ENCODE measurements at regions not wholly inside any gene's neighbourhood (a gene's known extent, or its start where the extent isn't known, plus 50 kb on each side); places are given as distances from the start of the nearest gene placed in this dataset.

- H3K4me3 ChIP-seq (ENCODE audit: low read depth, low read length) = no peak overlapping the region
- no peak for DNase-seq (ENCODE audit: low read depth)
- TF ChIP-seq, protein P1, sequence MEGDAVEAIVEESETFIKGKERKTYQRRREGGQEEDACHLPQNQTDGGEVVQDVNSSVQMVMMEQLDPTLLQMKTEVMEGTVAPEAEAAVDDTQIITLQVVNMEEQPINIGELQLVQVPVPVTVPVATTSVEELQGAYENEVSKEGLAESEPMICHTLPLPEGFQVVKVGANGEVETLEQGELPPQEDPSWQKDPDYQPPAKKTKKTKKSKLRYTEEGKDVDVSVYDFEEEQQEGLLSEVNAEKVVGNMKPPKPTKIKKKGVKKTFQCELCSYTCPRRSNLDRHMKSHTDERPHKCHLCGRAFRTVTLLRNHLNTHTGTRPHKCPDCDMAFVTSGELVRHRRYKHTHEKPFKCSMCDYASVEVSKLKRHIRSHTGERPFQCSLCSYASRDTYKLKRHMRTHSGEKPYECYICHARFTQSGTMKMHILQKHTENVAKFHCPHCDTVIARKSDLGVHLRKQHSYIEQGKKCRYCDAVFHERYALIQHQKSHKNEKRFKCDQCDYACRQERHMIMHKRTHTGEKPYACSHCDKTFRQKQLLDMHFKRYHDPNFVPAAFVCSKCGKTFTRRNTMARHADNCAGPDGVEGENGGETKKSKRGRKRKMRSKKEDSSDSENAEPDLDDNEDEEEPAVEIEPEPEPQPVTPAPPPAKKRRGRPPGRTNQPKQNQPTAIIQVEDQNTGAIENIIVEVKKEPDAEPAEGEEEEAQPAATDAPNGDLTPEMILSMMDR (IDR thresholded peaks at IDR 0.05; ENCODE audit: insufficient read depth, low read length) = no peak
These were observed 82.9 kb downstream of the NRN1 start for GRCh38 chr6:5923840-5924239.

DNA sequence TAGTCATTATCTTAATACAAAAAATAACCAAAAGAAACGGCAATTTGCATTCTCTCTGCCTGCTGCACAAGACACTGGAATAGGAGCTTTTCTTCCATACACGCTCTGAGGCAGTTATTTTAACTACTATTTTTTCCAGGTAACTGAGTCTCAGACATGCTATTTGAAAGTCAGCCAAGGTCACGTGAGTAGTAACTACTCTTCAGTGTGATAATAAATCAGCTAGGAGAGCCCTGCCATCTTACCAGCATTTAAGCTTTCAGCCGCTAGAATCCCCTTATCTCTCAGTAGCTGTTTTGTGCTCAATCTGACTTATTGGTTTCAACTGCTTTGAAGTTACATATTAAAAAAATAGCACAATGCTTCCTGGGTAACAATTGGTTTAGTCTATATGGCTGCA is 84.5 kb downstream of the NRN1 start:
- no peak overlapping the region for H3K4me3 ChIP-seq (ENCODE audit: low read depth, low read length)
- TF ChIP-seq, protein P1 (IDR thresholded peaks at IDR 0.05; ENCODE audit: insufficient read depth, low read length) = no peak
- no peak for DNase-seq (ENCODE audit: low read depth)

DNA sequence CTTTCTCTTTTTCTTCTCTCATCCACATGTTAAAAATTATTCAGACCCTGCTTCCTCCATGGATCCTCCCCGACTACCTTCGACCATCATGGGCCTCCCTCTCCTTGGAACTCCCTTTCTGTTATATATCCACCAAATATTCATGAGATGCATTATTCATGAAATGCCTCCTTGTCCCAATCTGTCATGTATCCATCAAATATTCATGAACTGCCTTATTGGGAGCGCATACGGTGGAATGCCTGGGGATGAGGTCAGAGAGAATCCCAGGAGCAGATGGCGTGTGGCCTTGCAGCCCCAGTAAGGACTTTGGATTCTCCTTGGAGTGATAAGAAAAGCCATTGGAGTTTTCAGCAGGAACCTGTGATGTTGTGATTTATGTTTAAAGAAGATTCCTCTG is 97.0 kb downstream of the NRN1 start:
- no peak overlapping the region for H3K4me3 ChIP-seq (ENCODE audit: low read depth, low read length)
- TF ChIP-seq, protein P1 (IDR thresholded peaks at IDR 0.05; ENCODE audit: insufficient read depth, low read length) = no peak
- DNase-seq (ENCODE audit: low read depth) = no peak

GRCh38 chr6:5906842-5907241 is 99.9 kb downstream of the NRN1 start:
- no peak for DNase-seq (ENCODE audit: low read depth)
- TF ChIP-seq, protein P1 (IDR thresholded peaks at IDR 0.05; ENCODE audit: insufficient read depth, low read length) = no peak
- no peak overlapping the region for H3K4me3 ChIP-seq (ENCODE audit: low read depth, low read length)

DNA sequence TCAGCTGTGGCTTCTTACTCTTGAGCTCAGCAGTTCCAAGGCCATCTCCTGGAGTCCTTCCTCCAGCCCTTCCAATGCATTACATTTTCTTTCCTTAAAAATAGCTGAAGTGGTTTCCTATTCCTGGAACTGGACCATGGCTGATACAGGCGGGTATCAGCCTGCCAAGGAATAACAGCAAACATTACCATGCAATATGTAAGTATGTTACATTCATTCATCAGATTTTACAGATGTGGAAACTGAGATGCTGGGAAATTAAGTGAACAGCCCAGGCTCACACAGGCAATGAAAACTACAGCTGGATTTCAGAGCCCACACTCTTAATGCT is 100.4 kb downstream of the NRN1 start:
- peak; percentile 65 for DNase-seq (ENCODE audit: low read depth)
- no peak overlapping the region for H3K4me3 ChIP-seq (ENCODE audit: low read depth, low read length)
- TF ChIP-seq, protein P1 (IDR thresholded peaks at IDR 0.05; ENCODE audit: insufficient read depth, low read length) = no peak

DNA sequence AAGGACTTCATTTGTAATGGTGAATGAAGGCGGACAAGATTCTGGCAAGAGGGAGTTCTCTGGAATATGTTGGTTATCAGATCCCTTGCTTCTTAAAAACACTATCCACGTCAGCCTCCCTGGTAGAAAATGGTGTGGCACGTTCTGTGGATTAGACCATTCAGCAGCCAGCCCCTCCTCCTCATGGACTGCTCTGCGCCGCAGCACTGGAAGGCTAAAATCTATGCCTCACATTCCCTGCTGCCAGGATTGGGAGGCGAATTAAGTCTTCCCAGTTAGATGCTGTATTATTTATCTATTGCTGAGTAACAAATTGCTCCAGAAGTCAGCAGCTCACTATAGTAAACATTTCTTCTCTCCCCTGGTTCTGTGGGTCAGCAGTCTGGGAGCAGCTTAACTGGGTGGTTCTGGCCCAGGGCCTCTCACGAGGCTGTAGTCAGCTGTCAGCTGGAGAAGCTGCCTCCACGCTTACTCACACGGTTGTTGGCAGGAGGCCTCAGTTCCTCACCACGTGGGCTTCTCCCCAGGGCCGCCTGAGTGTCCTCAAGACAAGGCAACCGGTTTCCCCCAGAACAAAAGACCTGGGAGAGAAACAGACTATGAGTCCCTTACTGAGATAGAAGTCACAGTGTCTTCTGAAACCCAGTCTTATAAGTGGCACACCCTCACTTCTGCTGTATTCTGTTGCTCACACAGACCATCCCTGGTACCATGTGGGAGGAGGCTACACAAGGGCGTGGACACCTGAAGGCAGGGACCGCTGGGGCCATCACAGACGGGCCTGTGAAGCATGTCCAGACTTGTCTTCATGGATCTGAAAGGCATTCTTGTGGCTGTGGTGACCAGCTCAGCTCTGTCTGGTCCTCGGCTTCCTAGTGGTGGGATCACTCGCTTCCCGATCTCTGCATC is 101.0 kb downstream of the NRN1 start:
- no peak overlapping the region for H3K4me3 ChIP-seq (ENCODE audit: low read depth, low read length)
- peak; percentile 97 for DNase-seq (ENCODE audit: low read depth)
- TF ChIP-seq, protein P1 (IDR thresholded peaks at IDR 0.05; ENCODE audit: insufficient read depth, low read length) = no peak

Data from fibroblast of the aortic adventitia (primary cell).